ENCODE measurements at regions not wholly inside any gene's neighbourhood (a gene's known extent, or its start where the extent isn't known, plus 50 kb on each side); places are given as distances from the start of the nearest gene placed in this dataset.

DNA sequence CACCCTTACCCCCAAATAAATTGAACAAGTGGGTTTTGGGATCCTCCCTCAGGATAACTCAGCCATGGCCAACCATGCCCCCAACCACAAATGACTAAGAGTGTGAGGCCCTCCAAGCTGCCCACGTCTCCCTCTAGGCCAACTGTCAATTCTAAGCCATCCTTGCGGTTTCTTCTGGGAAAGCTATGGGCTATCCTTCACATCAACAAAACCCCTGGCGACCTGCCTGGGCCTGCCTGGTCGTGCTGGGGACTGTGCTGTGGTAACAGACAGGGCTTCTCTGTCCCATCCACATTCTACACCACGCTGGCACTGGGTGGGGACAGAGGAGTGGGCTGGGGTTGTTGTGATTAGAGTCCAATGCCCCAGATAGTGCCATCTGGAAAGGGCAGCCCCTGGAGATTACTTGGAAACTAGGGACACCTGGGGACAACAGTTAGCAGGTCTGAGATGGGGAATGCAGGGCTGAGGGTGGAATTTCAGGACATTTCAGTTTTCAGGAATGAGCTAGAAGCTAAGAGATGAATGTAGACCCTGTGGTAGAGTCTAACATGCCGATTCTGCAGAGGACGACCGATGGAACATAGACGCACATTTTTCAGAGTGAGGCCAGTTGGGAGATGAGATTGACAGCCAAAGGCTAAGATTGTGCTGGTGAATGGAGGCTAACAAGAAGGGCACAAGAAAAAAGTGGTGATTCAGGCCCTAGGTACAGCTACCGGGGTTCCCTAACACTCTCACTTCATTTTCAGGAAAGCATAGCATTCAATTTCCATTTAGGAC is 131.9 kb downstream of the RASSF10 start:
- Histone ChIP-seq H3K27me3 (no peaks in the 10 kb centered on the region), H3K9me3 (no peaks in the 10 kb centered on the region), H3K4me3 (no peak overlapping the region), H3K36me3 (no peaks in the 10 kb centered on the region), H3K27ac (no peak overlapping the region), H3K4me1 (peaks cover 6% of the 10 kb centered on the region)
- DNase-seq (ENCODE audit: low spot score in 2 of 2) = no peak
- TF ChIP-seq, protein P1, sequence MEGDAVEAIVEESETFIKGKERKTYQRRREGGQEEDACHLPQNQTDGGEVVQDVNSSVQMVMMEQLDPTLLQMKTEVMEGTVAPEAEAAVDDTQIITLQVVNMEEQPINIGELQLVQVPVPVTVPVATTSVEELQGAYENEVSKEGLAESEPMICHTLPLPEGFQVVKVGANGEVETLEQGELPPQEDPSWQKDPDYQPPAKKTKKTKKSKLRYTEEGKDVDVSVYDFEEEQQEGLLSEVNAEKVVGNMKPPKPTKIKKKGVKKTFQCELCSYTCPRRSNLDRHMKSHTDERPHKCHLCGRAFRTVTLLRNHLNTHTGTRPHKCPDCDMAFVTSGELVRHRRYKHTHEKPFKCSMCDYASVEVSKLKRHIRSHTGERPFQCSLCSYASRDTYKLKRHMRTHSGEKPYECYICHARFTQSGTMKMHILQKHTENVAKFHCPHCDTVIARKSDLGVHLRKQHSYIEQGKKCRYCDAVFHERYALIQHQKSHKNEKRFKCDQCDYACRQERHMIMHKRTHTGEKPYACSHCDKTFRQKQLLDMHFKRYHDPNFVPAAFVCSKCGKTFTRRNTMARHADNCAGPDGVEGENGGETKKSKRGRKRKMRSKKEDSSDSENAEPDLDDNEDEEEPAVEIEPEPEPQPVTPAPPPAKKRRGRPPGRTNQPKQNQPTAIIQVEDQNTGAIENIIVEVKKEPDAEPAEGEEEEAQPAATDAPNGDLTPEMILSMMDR (IDR thresholded peaks at IDR 0.05) = no peak
- TF ChIP-seq EP300 (IDR thresholded peaks at IDR 0.05) (no peak), POLR2A (IDR thresholded peaks at IDR 0.05) (no peak), POLR2AphosphoS5 (IDR thresholded peaks at IDR 0.05) (no peak)
- 74% methylated on average over 10 of the region's 10 CpGs for WGBS

DNA sequence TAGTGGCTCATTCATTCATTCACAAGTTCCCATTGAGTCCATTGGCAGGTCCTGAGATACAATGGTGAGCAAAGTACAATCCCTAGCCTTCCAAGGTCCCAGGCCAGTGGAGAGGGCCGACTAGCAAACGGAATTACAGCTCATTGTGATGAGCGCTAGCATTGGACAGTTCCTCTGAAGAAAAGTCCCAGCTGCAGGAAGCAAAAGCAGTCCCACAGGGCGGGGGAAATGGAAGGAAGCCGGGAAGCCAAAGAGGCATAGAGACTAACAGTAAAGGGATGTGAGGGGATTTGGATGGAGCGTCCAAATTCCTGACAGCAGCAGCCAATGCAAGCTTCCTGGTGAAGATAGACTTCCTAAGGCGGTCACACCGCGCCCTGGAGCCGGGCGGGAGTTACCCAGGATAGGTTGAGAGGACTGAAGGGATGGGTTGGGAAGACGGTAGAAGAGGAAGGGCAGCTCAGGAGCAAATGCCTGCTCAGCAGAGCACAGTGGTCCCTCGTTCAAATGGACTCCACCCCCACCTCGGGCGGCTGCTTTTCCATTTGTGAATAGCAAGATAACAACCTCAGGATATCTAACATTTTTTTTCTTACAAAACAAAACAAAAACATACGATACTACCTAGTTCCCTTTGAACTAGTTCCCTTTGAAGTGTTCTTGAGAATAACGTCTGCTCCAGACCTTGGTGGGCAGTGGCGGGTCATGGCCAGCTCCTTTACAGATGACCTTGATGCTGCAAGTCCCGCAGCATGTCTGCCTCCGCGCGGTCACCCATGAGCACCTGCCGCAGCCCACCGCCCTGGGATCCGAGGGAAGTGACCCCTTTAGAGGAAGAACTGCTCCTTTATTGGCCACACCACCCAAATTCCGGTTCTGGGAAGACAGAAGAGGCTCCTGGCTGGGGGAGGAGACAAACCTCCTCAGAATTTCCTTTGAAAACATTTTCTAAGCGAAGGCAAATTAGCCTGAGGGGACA is 132.9 kb downstream of the RASSF10 start:
- WGBS = 70% methylated on average over 27 of the region's 27 CpGs
- Histone ChIP-seq H3K9me3 (no peaks in the 10 kb centered on the region), H3K4me1 (peaks cover 6% of the 10 kb centered on the region), H3K36me3 (no peaks in the 10 kb centered on the region), H3K4me3 (no peak overlapping the region), H3K27ac (no peak overlapping the region), H3K27me3 (no peaks in the 10 kb centered on the region)
- DNase-seq (ENCODE audit: low spot score in 2 of 2) = no peak
- TF ChIP-seq EP300 (IDR thresholded peaks at IDR 0.05) (no peak), POLR2A (IDR thresholded peaks at IDR 0.05) (no peak), POLR2AphosphoS5 (IDR thresholded peaks at IDR 0.05) (no peak)
- TF ChIP-seq, protein P1 (IDR thresholded peaks at IDR 0.05) = no peak

- Histone ChIP-seq H3K4me3 (no peak overlapping the region), H3K9me3 (no peaks in the 10 kb centered on the region), H3K27me3 (no peaks in the 10 kb centered on the region), H3K36me3 (no peaks in the 10 kb centered on the region), H3K4me1 (peaks cover 6% of the 10 kb centered on the region), H3K27ac (no peak overlapping the region)
- no peak for DNase-seq (ENCODE audit: low spot score in 2 of 2)
- 63% methylated on average over 1 of the region's 1 CpG for WGBS
- TF ChIP-seq POLR2AphosphoS5 (IDR thresholded peaks at IDR 0.05) = no peak
- TF ChIP-seq, protein P1 (IDR thresholded peaks at IDR 0.05) = no peak
- TF ChIP-seq POLR2A (IDR thresholded peaks at IDR 0.05) = no peak
- no peak for TF ChIP-seq EP300 (IDR thresholded peaks at IDR 0.05)
These were observed 133.9 kb upstream of the BMAL1 start for GRCh38 chr11:13143486-13144297.

- Histone ChIP-seq H3K4me3 (no peak overlapping the region), H3K4me1 (peaks cover 6% of the 10 kb centered on the region), H3K9me3 (no peaks in the 10 kb centered on the region), H3K27ac (no peak overlapping the region), H3K27me3 (no peaks in the 10 kb centered on the region), H3K36me3 (no peaks in the 10 kb centered on the region)
- WGBS = 100% methylated on average over 2 of the region's 2 CpGs
- no peak for DNase-seq (ENCODE audit: low spot score in 2 of 2)
- no peak for TF ChIP-seq POLR2AphosphoS5 (IDR thresholded peaks at IDR 0.05)
- TF ChIP-seq, protein P1 (IDR thresholded peaks at IDR 0.05) = no peak
These were observed 132.1 kb upstream of the BMAL1 start for GRCh38 chr11:13145461-13145860.
